H1 (cell line): ENCODE measurements at regions not wholly inside any gene's neighbourhood (a gene's known extent, or its start where the extent isn't known, plus 50 kb on each side); places are given as distances from the start of the nearest gene placed in this dataset.

Experiments
- CTCF ChIA-PET: fragments of 300-600 bp; sonication (Branson Sonifier 250); formaldehyde crosslinking; loops from one replicate; lab custom pipeline; 2021; ENCODE audit not compliant: partially characterized antibody; lab: Charles Lee
- POLR2A ChIA-PET: fragments of 300-600 bp; sonication (Branson Sonifier 250); formaldehyde crosslinking; loops from one replicate; lab custom pipeline; 2021; ENCODE audit warnings: inconsistent platforms; ENCODE audit not compliant: partially characterized antibody; lab: Charles Lee
- DNase-seq, 2 experiments: peaks; one replicate each; pipeline versions ENCODE4 v3.0.0 to v3.0.0-alpha.2; 2010 to 2022; ENCODE audit warnings: low spot score in 2 of 2, low read depth in 1 of 2, mixed read lengths in 1 of 2
- FAIRE-seq: peaks from 2 replicates; lab custom pipeline; 2011; peaks lifted over from hg19 to GRCh38; lab: Jason Lieb, UNC
- H2AFZ ChIP-seq: 2 replicates; pipeline ENCODE4 v1.8.1; 2012; ENCODE audit warnings: low read length, inconsistent platforms
- H2AK5ac ChIP-seq: 2 replicates; pipeline ENCODE4 v1.6.1; 2013; ENCODE audit warnings: low read depth, low read length
- H2BK120ac ChIP-seq: replicated peaks from 2 replicates; pipeline ENCODE3; 2013; ENCODE audit warnings: low read depth, low read length, inconsistent platforms
- H2BK12ac ChIP-seq: 2 replicates; pipeline ENCODE4 v1.6.1; 2013; ENCODE audit warnings: low read depth, low read length
- H2BK15ac ChIP-seq: 2 replicates; pipeline ENCODE4 v1.6.1; 2013; ENCODE audit warnings: low read length
- H2BK20ac ChIP-seq: 2 replicates; pipeline ENCODE4 v1.6.1; 2013; ENCODE audit warnings: low read length
- H2BK5ac ChIP-seq: 2 replicates; pipeline ENCODE4 v1.6.1; 2013; ENCODE audit warnings: low read depth, low read length
- H3K14ac ChIP-seq: 2 replicates; pipeline ENCODE4 v1.6.1; 2013; ENCODE audit warnings: inconsistent platforms; ENCODE audit not compliant: insufficient read length
- H3K18ac ChIP-seq: 2 replicates; pipeline ENCODE4 v1.6.1; 2013; ENCODE audit warnings: low read length; ENCODE audit errors: extremely low read depth
- H3K23ac ChIP-seq: 2 replicates; pipeline ENCODE4 v1.6.1; 2013; ENCODE audit warnings: inconsistent platforms; ENCODE audit not compliant: insufficient read length
- H3K23me2 ChIP-seq: 2 replicates; pipeline ENCODE4 v1.6.1; 2013; ENCODE audit warnings: low read depth, low read length
- H3K27ac ChIP-seq: 2 replicates; pipeline ENCODE4 v1.6.1; 2011; ENCODE audit warnings: low read depth, low read length, inconsistent platforms
- H3K27me3 ChIP-seq, 4 experiments: replicated peaks in 1 of 4; 1 replicate in 1 of 4; 2 replicates in 3 of 4; pipeline versions ENCODE4 v1.6.1 to v1.8.1; 2011 to 2013; ENCODE audit warnings: low read length in 3 of 4, mild to moderate bottlenecking in 3 of 4, inconsistent platforms in 2 of 4, mixed read lengths in 2 of 4, moderate library complexity in 1 of 4; ENCODE audit not compliant: control insufficient read depth in 3 of 4, insufficient read depth in 3 of 4; ENCODE audit errors: extremely low read depth in 1 of 4
- H3K36me3 ChIP-seq, 4 experiments: 2 replicates each; pipeline versions ENCODE4 v1.6.1 to v1.8.1; 2011 to 2013; ENCODE audit warnings: mild to moderate bottlenecking in 4 of 4, low read length in 3 of 4, moderate library complexity in 2 of 4, control low read depth in 1 of 4, inconsistent platforms in 1 of 4; ENCODE audit not compliant: insufficient read depth in 4 of 4, control insufficient read depth in 2 of 4
- H3K4ac ChIP-seq: replicated peaks from 2 replicates; pipeline ENCODE3; 2013; ENCODE audit warnings: low read length, low read depth, mixed read lengths, inconsistent platforms; ENCODE audit not compliant: insufficient read length
- H3K4me1 ChIP-seq, 4 experiments: replicated peaks in 1 of 4; 1 replicate in 1 of 4; 2 replicates in 3 of 4; pipeline versions ENCODE4 v1.6.1 to v1.8.1; 2011 to 2013; ENCODE audit warnings: low read length in 3 of 4, inconsistent platforms in 2 of 4, mixed read lengths in 1 of 4; ENCODE audit not compliant: insufficient read depth in 4 of 4, control insufficient read depth in 3 of 4
- H3K4me2 ChIP-seq, 2 experiments: 2 replicates each; pipeline versions ENCODE4 v1.6.1 to v1.8.1; 2011 to 2013; ENCODE audit warnings: low read depth in 2 of 2, low read length in 2 of 2, control low read depth in 1 of 2, inconsistent platforms in 1 of 2, mild to moderate bottlenecking in 1 of 2; ENCODE audit not compliant: insufficient read depth in 1 of 2
- H3K4me3 ChIP-seq, 4 experiments: fragments of 200-600, 300-600 bp in 1 of 4; sonication (generic), shearing (Covaris generic), sonication (Bioruptor Twin) in 1 of 4; 2 replicates each; pipeline versions ENCODE4 v1.5.1 to v1.8.1; 2011 to 2016; ENCODE audit warnings: low read length in 4 of 4, low read depth in 3 of 4, control low read depth in 2 of 4, inconsistent platforms in 2 of 4, mild to moderate bottlenecking in 2 of 4, mixed read lengths in 1 of 4, moderate library complexity in 1 of 4; ENCODE audit not compliant: insufficient read depth in 2 of 4; ENCODE audit errors: extremely low read depth in 1 of 4
- H3K56ac ChIP-seq: replicated peaks from 2 replicates; pipeline ENCODE3; 2013; ENCODE audit warnings: low read depth, mild to moderate bottlenecking, mixed read lengths, low read length, inconsistent platforms; ENCODE audit not compliant: insufficient read length
- H3K79me1 ChIP-seq: 2 replicates; pipeline ENCODE4 v1.6.1; 2013; ENCODE audit warnings: low read depth, low read length, control low read depth
- H3K79me2 ChIP-seq, 2 experiments: 2 replicates each; pipeline versions ENCODE4 v1.6.1 to v1.8.1; 2012 to 2013; ENCODE audit warnings: low read length in 2 of 2, mild to moderate bottlenecking in 2 of 2, inconsistent platforms in 1 of 2; ENCODE audit not compliant: insufficient read depth in 2 of 2, control insufficient read depth in 1 of 2
- H3K9ac ChIP-seq, 4 experiments: replicated peaks in 1 of 4; 1 replicate in 1 of 4; 2 replicates in 3 of 4; pipeline versions ENCODE4 v1.6.1 to v1.8.1; 2011 to 2013; ENCODE audit warnings: low read depth in 3 of 4, low read length in 3 of 4, control low read depth in 2 of 4, mild to moderate bottlenecking in 2 of 4, moderate library complexity in 2 of 4, inconsistent platforms in 1 of 4; ENCODE audit errors: extremely low read depth in 1 of 4
- H3K9me3 ChIP-seq, 2 experiments: 2 replicates each; pipeline versions ENCODE4 v1.6.1 to v1.8.1; 2012 to 2013; ENCODE audit warnings: mild to moderate bottlenecking in 2 of 2, moderate library complexity in 2 of 2, control low read depth in 1 of 2, inconsistent platforms in 1 of 2, low read depth in 1 of 2, low read length in 1 of 2, mixed read lengths in 1 of 2; ENCODE audit not compliant: insufficient read depth in 2 of 2
- H4K20me1 ChIP-seq, 2 experiments: replicated peaks in 1 of 2; 2 replicates each; pipeline versions ENCODE3 to v1.8.1; 2011 to 2013; ENCODE audit warnings: inconsistent platforms in 2 of 2, low read length in 2 of 2, mild to moderate bottlenecking in 1 of 2; ENCODE audit not compliant: insufficient read depth in 2 of 2, control insufficient read depth in 1 of 2
- H4K5ac ChIP-seq: 2 replicates; pipeline ENCODE4 v1.6.1; 2013; ENCODE audit warnings: low read length, low read depth, mixed read lengths, inconsistent platforms; ENCODE audit not compliant: insufficient read length
- H4K8ac ChIP-seq: 2 replicates; pipeline ENCODE4 v1.8.0; 2013; ENCODE audit warnings: mild to moderate bottlenecking, moderate library complexity, low read length, inconsistent platforms; ENCODE audit not compliant: insufficient read depth; ENCODE audit errors: extremely low read depth
- H4K91ac ChIP-seq: replicated peaks from 2 replicates; pipeline ENCODE3; 2013; ENCODE audit warnings: low read length, mixed read lengths, inconsistent platforms; ENCODE audit not compliant: insufficient read length
- CEBPB ChIP-seq: IDR thresholded peaks from 2 replicates; pipeline ENCODE4 v1.6.1; 2012; ENCODE audit warnings: low read depth, low read length
- E2F6 ChIP-seq: IDR thresholded peaks from 2 replicates; pipeline ENCODE4 v1.6.1; 2012; ENCODE audit warnings: inconsistent platforms
- EP300 ChIP-seq, 2 experiments: IDR thresholded peaks; 1 replicate in 1 of 2; 2 replicates in 1 of 2; pipeline ENCODE4 v1.6.1; 2011 to 2012; ENCODE audit warnings: low read depth in 2 of 2, low read length in 2 of 2, mild to moderate bottlenecking in 2 of 2, borderline replicate concordance in 1 of 2, inconsistent platforms in 1 of 2, moderate library complexity in 1 of 2
- POLR2AphosphoS5 ChIP-seq: IDR thresholded peaks from 2 replicates; pipeline ENCODE4 v1.6.1; 2011; ENCODE audit warnings: low read depth, low read length
- RNF2 ChIP-seq: fragments of 200-900, 300-1000 bp; sonication (generic); IDR thresholded peaks from 2 replicates; pipeline ENCODE4 v1.7.1; 2016; ENCODE audit warnings: borderline replicate concordance, low read depth, mild to moderate bottlenecking, antibody characterized with exemption, low read length; ENCODE audit not compliant: poor library complexity, severe bottlenecking; ENCODE audit errors: missing control alignments
- SIX5 ChIP-seq: IDR thresholded peaks from 2 replicates; pipeline ENCODE4 v1.6.1; 2011; ENCODE audit warnings: mild to moderate bottlenecking, low read depth, low read length
- SUZ12 ChIP-seq: fragments of 200-600 bp; sonication (generic); IDR thresholded peaks from 2 replicates; pipeline ENCODE4 v1.6.1; 2012; ENCODE audit warnings: mild to moderate bottlenecking, inconsistent platforms, low read length, moderate library complexity, mixed read lengths
- WGBS, 2 experiments: shearing (Covaris generic) in 1 of 2; methylation state at CpG; one replicate each; pipeline versions ENCODE4 v1.1.6 to v1.1.7; 2013 to 2015; ENCODE audit warnings: low lambda C conversion rate in 2 of 2, mixed read lengths in 2 of 2, inconsistent platforms in 1 of 2, low coverage in 1 of 2, missing lambda C conversion rate in 1 of 2; ENCODE audit not compliant: insufficient replicate concordance in 2 of 2, insufficient coverage in 1 of 2, insufficient read length in 1 of 2; ENCODE audit errors: extremely low coverage in 1 of 2, missing lambda C conversion rate in 1 of 2; 5-methylcytosine and 5-hydroxymethylcytosine counted together

- no peak overlapping the region for H3K27ac ChIP-seq
- POLR2A ChIA-PET: interaction anchor here (1.6 kb wide), 1 partner anchor 13 kb away, joined by 4 read pairs; no protein-coding TSS in a partner anchor
- CTCF ChIA-PET: no interaction called here
These were observed 452.2 kb upstream of the HNRNPA3 start for GRCh38 chr2:176760439-176760838.

More at GRCh38 chr2:176760439-176760838, 452.2 kb upstream of the HNRNPA3 start:
- Histone ChIP-seq H3K36me3 (no peaks in the 10 kb centered on the region), H3K23ac (no peak overlapping the region), H3K18ac (no peak overlapping the region), H3K4me2 (no peak overlapping the region), H2BK20ac (no peak overlapping the region), H3K9me3 (no peaks in the 10 kb centered on the region), H3K56ac (no peak overlapping the region), H2BK5ac (no peak overlapping the region), H2BK15ac (no peak overlapping the region), H2AFZ (no peak overlapping the region), H4K20me1 (no peaks in the 10 kb centered on the region), H3K23me2 (no peaks in the 10 kb centered on the region), H3K79me1 (no peaks in the 10 kb centered on the region), H3K79me2 (no peaks in the 10 kb centered on the region), H2AK5ac (no peak overlapping the region), H4K91ac (no peak overlapping the region), H4K5ac (no peak overlapping the region), H3K9ac (no peak overlapping the region), H4K8ac (no peak overlapping the region), H3K27me3 (no peaks in the 10 kb centered on the region), H3K4me3 (no peak overlapping the region), H2BK120ac (no peak overlapping the region), H3K14ac (no peak overlapping the region), H3K4ac (no peak overlapping the region), H2BK12ac (no peak overlapping the region), H3K4me1 (peaks cover 7 to 29% (median 19%) of the 10 kb centered on the region in 4 experiments; a peak in 6 of 7 replicates)
- DNase-seq: no peak
- no peak for FAIRE-seq
- WGBS, 2 experiments: 90% methylated on average over 4 of the region's 4 CpGs; no CpG with 5 or more reads in 1 of the 2 experiments
- no peak for TF ChIP-seq SUZ12
- TF ChIP-seq CEBPB: no peak
- no peak for TF ChIP-seq SIX5
- no peak for TF ChIP-seq E2F6
- no peak for TF ChIP-seq RNF2
- no peak for TF ChIP-seq POLR2AphosphoS5
- no peak for TF ChIP-seq EP300 (IDR thresholded peaks at IDR 0.05; ENCODE audit: borderline replicate concordance in 1 of 2, low read depth in 2 of 2, low read length in 2 of 2)
